B cell (primary cell): ENCODE measurements at regions not wholly inside any gene's neighbourhood (a gene's known extent, or its start where the extent isn't known, plus 50 kb on each side); places are given as distances from the start of the nearest gene placed in this dataset.

ENCODE experiments used
- ATAC-seq: fragments of 200-7000 bp; cut with Tn5 transposase; one replicate; pipeline ENCODE4 v1.10.0; 2021; ENCODE audit warnings: low read depth, mild to moderate bottlenecking, moderate number of reproducible peaks, moderate library complexity
- CTCF ChIA-PET: fragments of 350-600 bp; sonication (Branson Sonifier 250); formaldehyde crosslinking; loops from one replicate; lab custom pipeline; 2021; ENCODE audit warnings: antibody characterized with exemption, inconsistent platforms; lab: Charles Lee
- POLR2A ChIA-PET: fragments of 350-600 bp; sonication (Branson Sonifier 250); formaldehyde crosslinking; loops from one replicate; lab custom pipeline; 2021; ENCODE audit warnings: antibody characterized with exemption; lab: Charles Lee
- DNase-seq: peaks from one replicate; pipeline ENCODE4 v3.0.0; 2013
- H2AFZ ChIP-seq: 2 replicates; pipeline ENCODE4 v1.6.1; 2012; ENCODE audit warnings: mild to moderate bottlenecking, low read depth, low read length; ENCODE audit not compliant: insufficient read depth, poor library complexity, severe bottlenecking
- H3K27ac ChIP-seq, 2 donors: 1 replicate in 1 of 2; 2 replicates in 1 of 2; pipeline ENCODE4 v1.5.1; 2012 to 2013; ENCODE audit warnings: low read length in 2 of 2, mild to moderate bottlenecking in 2 of 2, moderate library complexity in 1 of 2
- H3K27me3 ChIP-seq, 4 experiments: fragments of 200-600 bp in 1 of 4; sonication (generic) in 1 of 4; replicated peaks in 1 of 4; 1 replicate in 2 of 4; 2 replicates in 2 of 4; pipeline versions ENCODE4 v1.6.1 to v1.7.0; 2013 to 2016; ENCODE audit warnings: low read length in 3 of 4, mild to moderate bottlenecking in 2 of 4, mixed read lengths in 1 of 4, moderate library complexity in 1 of 4; ENCODE audit not compliant: insufficient read depth in 4 of 4, control insufficient read depth in 3 of 4; ENCODE audit errors: control extremely low read depth in 1 of 4
- H3K36me3 ChIP-seq, 2 experiments: replicated peaks in 1 of 2; 1 replicate in 1 of 2; 2 replicates in 1 of 2; pipeline versions ENCODE4 v1.6.1 to v1.7.1; 2013; ENCODE audit warnings: low read length in 1 of 2; ENCODE audit not compliant: insufficient read depth in 2 of 2, control insufficient read depth in 1 of 2; ENCODE audit errors: control extremely low read depth in 1 of 2, extremely low read depth in 1 of 2
- H3K4me1 ChIP-seq, 2 donors: fragments of 200-600 bp in 1 of 2; sonication (generic) in 1 of 2; 1 replicate in 1 of 2; 2 replicates in 1 of 2; pipeline versions ENCODE4 v1.5.1 to v1.6.1; 2013 to 2017; ENCODE audit warnings: low read length in 2 of 2; ENCODE audit not compliant: control insufficient read depth in 2 of 2, insufficient read depth in 2 of 2
- H3K4me2 ChIP-seq: replicated peaks from 2 replicates; pipeline ENCODE3; 2012; ENCODE audit warnings: mild to moderate bottlenecking, low read depth, low read length; ENCODE audit not compliant: poor library complexity, severe bottlenecking
- H3K4me3 ChIP-seq, 5 experiments: fragments of 200-600 bp in 1 of 5; sonication (generic) in 1 of 5; 1 replicate in 3 of 5; 2 replicates in 2 of 5; pipeline versions ENCODE4 v1.5.1 to v1.7.0; 2011 to 2016; ENCODE audit warnings: low read length in 4 of 5, mild to moderate bottlenecking in 4 of 5, low read depth in 2 of 5, control low read depth in 1 of 5, moderate library complexity in 1 of 5; ENCODE audit not compliant: insufficient read depth in 1 of 5; ENCODE audit errors: control extremely low read depth in 1 of 5, extremely low read depth in 1 of 5
- H3K79me2 ChIP-seq: fragments of 200-600 bp; sonication (generic); one replicate; pipeline ENCODE4 v1.6.0; 2016; ENCODE audit warnings: low read length; ENCODE audit not compliant: control insufficient read depth, insufficient read depth
- H3K9ac ChIP-seq: fragments of 200-600 bp; sonication (generic); 2 replicates; pipeline ENCODE4 v1.6.1; 2017; ENCODE audit warnings: mild to moderate bottlenecking, low read length, moderate library complexity
- H3K9me3 ChIP-seq, 3 donors: one replicate each; pipeline versions ENCODE4 v1.6.1 to v1.7.1; 2013; ENCODE audit warnings: low read length in 2 of 3; ENCODE audit not compliant: control insufficient read depth in 2 of 3, insufficient read depth in 1 of 3; ENCODE audit errors: control extremely low read depth in 1 of 3
- H4K20me1 ChIP-seq: 2 replicates; pipeline ENCODE4 v1.6.0; 2012; ENCODE audit warnings: mild to moderate bottlenecking, low read length; ENCODE audit not compliant: insufficient read depth, control insufficient read depth, poor library complexity, severe bottlenecking
- H3K27ac Mint-ChIP-seq: one replicate; pipeline ENCODE4 v1.8.0; 2021; ENCODE audit warnings: mixed read lengths
- H3K27me3 Mint-ChIP-seq: one replicate; pipeline ENCODE4 v1.8.0; 2021; ENCODE audit warnings: mixed read lengths
- H3K4me1 Mint-ChIP-seq: one replicate; pipeline ENCODE4 v1.8.0; 2021; ENCODE audit warnings: mixed read lengths
- H3K4me3 Mint-ChIP-seq: one replicate; pipeline ENCODE4 v1.8.0; 2021; ENCODE audit warnings: mixed read lengths
- H3K9me3 Mint-ChIP-seq: one replicate; pipeline ENCODE4 v1.8.0; 2022; ENCODE audit warnings: mixed read lengths; ENCODE audit not compliant: insufficient read depth
- EZH2 ChIP-seq: IDR thresholded peaks from 2 replicates; pipeline ENCODE4 v1.6.1; 2012; ENCODE audit warnings: borderline replicate concordance, low read depth, mild to moderate bottlenecking, moderate library complexity, low read length; ENCODE audit not compliant: insufficient read depth, poor library complexity, severe bottlenecking
- WGBS: methylation state at CpG from one replicate; pipeline ENCODE4 v1.1.5; 2013; ENCODE audit warnings: missing lambda C conversion rate; ENCODE audit not compliant: insufficient coverage; 5-methylcytosine and 5-hydroxymethylcytosine counted together
- intact Hi-C: fragments of 100-400 bp; cut with micrococcal nuclease; formaldehyde crosslinking; loops from one replicate; pipeline ENCODE4 v1.10.0; 2022
- TF ChIP-seq, protein P1 (sequence below): fragments of 200-600 bp; IDR thresholded peaks from one replicate; pipeline ENCODE4 v1.8.0; 2022; ENCODE audit warnings: antibody characterized with exemption, mild to moderate bottlenecking

DNA sequence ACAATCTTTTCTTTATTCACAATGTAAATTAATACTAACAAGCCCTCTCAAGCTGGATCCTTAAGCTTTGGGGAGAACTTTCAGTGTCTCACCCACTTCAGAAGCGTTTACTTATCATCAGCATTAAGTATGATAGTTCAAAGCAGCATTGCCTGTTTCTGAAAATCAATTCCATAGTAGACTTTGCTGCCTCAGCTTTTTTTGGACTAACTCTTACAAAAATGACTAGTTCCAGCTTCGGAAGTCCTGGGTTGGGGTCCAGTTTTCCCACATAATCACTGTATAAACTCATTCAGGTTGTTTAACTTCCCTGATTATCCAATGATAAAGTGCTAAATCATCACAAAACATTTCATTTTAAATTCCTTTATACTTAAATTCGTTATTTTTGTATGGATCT is 114.4 kb downstream of the NR2F2 start:
- ChIA-PET POLR2A (no interaction called here), CTCF (no interaction called here)
- Histone ChIP-seq H3K9ac (no peak overlapping the region), H3K36me3 (no peaks in the 10 kb centered on the region), H3K79me2 (no peaks in the 10 kb centered on the region), H3K4me1 (no peaks in the 10 kb centered on the region), H3K9me3 (peaks cover 0 to 3% (median 0%) of the 10 kb centered on the region in 3 donors), H2AFZ (no peak overlapping the region), H3K27me3 (no peaks in the 10 kb centered on the region), H3K27ac (no peak overlapping the region), H3K4me2 (no peak overlapping the region), H3K4me3 (no peak overlapping the region), H4K20me1 (no peaks in the 10 kb centered on the region)
- intact Hi-C loops: no loop called here
- H3K9me3 Mint-ChIP-seq: peaks cover 3% of the 10 kb centered on the region
- no peak for TF ChIP-seq EZH2
- TF ChIP-seq, protein P1, sequence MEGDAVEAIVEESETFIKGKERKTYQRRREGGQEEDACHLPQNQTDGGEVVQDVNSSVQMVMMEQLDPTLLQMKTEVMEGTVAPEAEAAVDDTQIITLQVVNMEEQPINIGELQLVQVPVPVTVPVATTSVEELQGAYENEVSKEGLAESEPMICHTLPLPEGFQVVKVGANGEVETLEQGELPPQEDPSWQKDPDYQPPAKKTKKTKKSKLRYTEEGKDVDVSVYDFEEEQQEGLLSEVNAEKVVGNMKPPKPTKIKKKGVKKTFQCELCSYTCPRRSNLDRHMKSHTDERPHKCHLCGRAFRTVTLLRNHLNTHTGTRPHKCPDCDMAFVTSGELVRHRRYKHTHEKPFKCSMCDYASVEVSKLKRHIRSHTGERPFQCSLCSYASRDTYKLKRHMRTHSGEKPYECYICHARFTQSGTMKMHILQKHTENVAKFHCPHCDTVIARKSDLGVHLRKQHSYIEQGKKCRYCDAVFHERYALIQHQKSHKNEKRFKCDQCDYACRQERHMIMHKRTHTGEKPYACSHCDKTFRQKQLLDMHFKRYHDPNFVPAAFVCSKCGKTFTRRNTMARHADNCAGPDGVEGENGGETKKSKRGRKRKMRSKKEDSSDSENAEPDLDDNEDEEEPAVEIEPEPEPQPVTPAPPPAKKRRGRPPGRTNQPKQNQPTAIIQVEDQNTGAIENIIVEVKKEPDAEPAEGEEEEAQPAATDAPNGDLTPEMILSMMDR: no peak
- no peaks in the 10 kb centered on the region for H3K4me1 Mint-ChIP-seq
- H3K4me3 Mint-ChIP-seq: no peak overlapping the region
- H3K27ac Mint-ChIP-seq: no peak overlapping the region
- DNase-seq (no peak), ATAC-seq (no peak)
- no peaks in the 10 kb centered on the region for H3K27me3 Mint-ChIP-seq
- WGBS: 92% methylated on average over 1 of the region's 3 CpGs

DNA sequence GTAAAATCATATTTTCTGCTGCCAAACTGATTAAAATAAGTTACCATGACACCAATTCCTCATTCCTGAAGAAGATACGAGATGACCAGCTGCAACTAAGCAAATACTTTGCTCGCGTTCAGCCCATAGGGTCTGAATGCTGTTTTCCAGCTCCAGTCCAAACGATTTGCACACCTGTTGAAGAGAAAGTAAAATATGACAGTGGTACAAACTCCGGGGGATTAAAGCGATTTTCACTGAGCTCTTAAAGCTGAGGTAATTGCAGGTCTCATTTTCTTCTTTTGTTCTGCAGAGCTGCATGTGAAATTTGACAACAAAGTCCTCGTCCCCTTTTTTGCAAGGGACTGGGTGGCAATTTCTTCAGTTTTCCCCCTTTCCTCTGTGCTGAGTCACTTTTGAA is 118.4 kb downstream of the NR2F2 start:
- Histone ChIP-seq H3K79me2 (no peaks in the 10 kb centered on the region), H2AFZ (no peak overlapping the region), H3K27me3 (no peaks in the 10 kb centered on the region), H3K27ac (no peak overlapping the region), H3K4me2 (no peak overlapping the region), H3K4me3 (no peak overlapping the region), H3K4me1 (no peaks in the 10 kb centered on the region), H3K9me3 (no peaks in the 10 kb centered on the region), H4K20me1 (no peaks in the 10 kb centered on the region), H3K36me3 (no peaks in the 10 kb centered on the region), H3K9ac (no peak overlapping the region)
- WGBS: 90% methylated on average over 7 of the region's 7 CpGs
- POLR2A ChIA-PET: interaction anchor here (0.6 kb wide), 1 partner anchor 23 kb away, joined by 5 read pairs; no protein-coding TSS in a partner anchor
- TF ChIP-seq EZH2: no peak
- TF ChIP-seq, protein P1: no peak
- no peak for ATAC-seq
- H3K4me1 Mint-ChIP-seq: no peaks in the 10 kb centered on the region
- CTCF ChIA-PET: no interaction called here
- peaks cover 3% of the 10 kb centered on the region for H3K9me3 Mint-ChIP-seq
- no peak overlapping the region for H3K27ac Mint-ChIP-seq
- H3K4me3 Mint-ChIP-seq: no peak overlapping the region
- no peak for DNase-seq
- intact Hi-C loops: no loop called here
- no peaks in the 10 kb centered on the region for H3K27me3 Mint-ChIP-seq
